CMK (cell line): ENCODE measurements at regions not wholly inside any gene's neighbourhood (a gene's known extent, or its start where the extent isn't known, plus 50 kb on each side); places are given as distances from the start of the nearest gene placed in this dataset.
"Not testable (repeated sequence)": the region's sequence is repeated elsewhere in the genome, so short reads cannot be mapped to it uniquely, and the experiment has no call there.

Experiments used
- DNase-seq: peaks from one replicate; pipeline ENCODE4 v3.0.0-alpha.2; 2010; ENCODE audit warnings: low read depth

- no peak for DNase-seq
These were observed 704.0 kb upstream of the IGFBP3 start for GRCh38 chr7:46625032-46625431.

- no peak for DNase-seq
These were observed 701.2 kb upstream of the IGFBP3 start for GRCh38 chr7:46622251-46622650.

- DNase-seq: no peak
These were observed 698.7 kb upstream of the IGFBP3 start for GRCh38 chr7:46619723-46620310.

- no peak for DNase-seq
These were observed 695.6 kb upstream of the IGFBP3 start for GRCh38 chr7:46616636-46617035.

GRCh38 chr7:46613551-46613950 is 692.5 kb upstream of the IGFBP3 start:
- no peak for DNase-seq

- no peak for DNase-seq
These were observed 692.0 kb upstream of the IGFBP3 start for GRCh38 chr7:46613116-46613515.

GRCh38 chr7:46611508-46611907 is 690.4 kb upstream of the IGFBP3 start:
- no peak for DNase-seq

- no peak for DNase-seq
These were observed 689.7 kb upstream of the IGFBP3 start for GRCh38 chr7:46610746-46611145.

- no peak for DNase-seq
These were observed 686.1 kb upstream of the IGFBP3 start for GRCh38 chr7:46607176-46607575.

- DNase-seq: no peak
These were observed 685.7 kb upstream of the IGFBP3 start for GRCh38 chr7:46606761-46607160.

GRCh38 chr7:46604241-46604661 is 683.2 kb upstream of the IGFBP3 start:
- DNase-seq: no peak

- DNase-seq: no peak
These were observed 682.7 kb upstream of the IGFBP3 start for GRCh38 chr7:46603780-46604179.

- no peak for DNase-seq
These were observed 682.3 kb upstream of the IGFBP3 start for GRCh38 chr7:46603296-46603752.

GRCh38 chr7:46600340-46600739 is 679.3 kb upstream of the IGFBP3 start:
- no peak for DNase-seq

GRCh38 chr7:46594831-46595230 is 673.8 kb upstream of the IGFBP3 start:
- not testable (repeated sequence) for DNase-seq

GRCh38 chr7:46590918-46591905 is 670.1 kb upstream of the IGFBP3 start:
- not testable (repeated sequence) for DNase-seq

- DNase-seq: no peak
These were observed 668.2 kb upstream of the IGFBP3 start for GRCh38 chr7:46589286-46589685.

GRCh38 chr7:46586406-46586805 is 665.3 kb upstream of the IGFBP3 start:
- no peak for DNase-seq

GRCh38 chr7:46583656-46584055 is 662.6 kb upstream of the IGFBP3 start:
- DNase-seq: no peak

GRCh38 chr7:46581268-46581667 is 660.2 kb upstream of the IGFBP3 start:
- no peak for DNase-seq

GRCh38 chr7:46580766-46581165 is 659.7 kb upstream of the IGFBP3 start:
- DNase-seq: no peak

- no peak for DNase-seq
These were observed 656.3 kb upstream of the IGFBP3 start for GRCh38 chr7:46577394-46577793.

GRCh38 chr7:46576950-46577349 is 655.9 kb upstream of the IGFBP3 start:
- DNase-seq: no peak
